GM18517 (cell line): ENCODE measurements at regions not wholly inside any gene's neighbourhood (a gene's known extent, or its start where the extent isn't known, plus 50 kb on each side); places are given as distances from the start of the nearest gene placed in this dataset.
"Not testable (repeated sequence)": the region's sequence is repeated elsewhere in the genome, so short reads cannot be mapped to it uniquely, and the experiment has no call there.

ENCODE experiments used
- ATAC-seq: cut with Tn5 transposase; IDR thresholded peaks from one replicate; pipeline ENCODE4 v1.9.1; 2021; ENCODE audit warnings: mild to moderate bottlenecking, moderate library complexity; ENCODE audit not compliant: unreplicated experiment

DNA sequence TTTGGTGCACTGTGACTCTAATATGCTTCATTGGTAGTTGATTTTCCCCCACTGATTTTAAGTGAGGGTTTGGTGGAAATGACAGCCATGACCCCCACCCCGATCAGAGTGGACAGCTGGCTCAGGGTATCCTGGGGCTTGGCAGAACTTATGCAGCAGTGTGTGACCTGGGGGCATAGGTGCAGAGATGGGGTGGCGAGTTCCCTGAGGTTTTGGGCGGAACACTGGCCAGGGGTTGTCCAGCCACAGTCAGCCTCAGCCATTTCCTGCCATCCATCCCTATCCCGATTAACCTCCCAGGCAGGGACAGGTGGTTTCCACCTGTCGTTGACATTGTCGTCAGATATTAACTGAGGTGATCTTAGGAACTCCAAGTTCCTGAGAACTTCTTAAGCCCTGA is 155.8 kb upstream of the CHST15 start:
- ATAC-seq: no peak

DNA sequence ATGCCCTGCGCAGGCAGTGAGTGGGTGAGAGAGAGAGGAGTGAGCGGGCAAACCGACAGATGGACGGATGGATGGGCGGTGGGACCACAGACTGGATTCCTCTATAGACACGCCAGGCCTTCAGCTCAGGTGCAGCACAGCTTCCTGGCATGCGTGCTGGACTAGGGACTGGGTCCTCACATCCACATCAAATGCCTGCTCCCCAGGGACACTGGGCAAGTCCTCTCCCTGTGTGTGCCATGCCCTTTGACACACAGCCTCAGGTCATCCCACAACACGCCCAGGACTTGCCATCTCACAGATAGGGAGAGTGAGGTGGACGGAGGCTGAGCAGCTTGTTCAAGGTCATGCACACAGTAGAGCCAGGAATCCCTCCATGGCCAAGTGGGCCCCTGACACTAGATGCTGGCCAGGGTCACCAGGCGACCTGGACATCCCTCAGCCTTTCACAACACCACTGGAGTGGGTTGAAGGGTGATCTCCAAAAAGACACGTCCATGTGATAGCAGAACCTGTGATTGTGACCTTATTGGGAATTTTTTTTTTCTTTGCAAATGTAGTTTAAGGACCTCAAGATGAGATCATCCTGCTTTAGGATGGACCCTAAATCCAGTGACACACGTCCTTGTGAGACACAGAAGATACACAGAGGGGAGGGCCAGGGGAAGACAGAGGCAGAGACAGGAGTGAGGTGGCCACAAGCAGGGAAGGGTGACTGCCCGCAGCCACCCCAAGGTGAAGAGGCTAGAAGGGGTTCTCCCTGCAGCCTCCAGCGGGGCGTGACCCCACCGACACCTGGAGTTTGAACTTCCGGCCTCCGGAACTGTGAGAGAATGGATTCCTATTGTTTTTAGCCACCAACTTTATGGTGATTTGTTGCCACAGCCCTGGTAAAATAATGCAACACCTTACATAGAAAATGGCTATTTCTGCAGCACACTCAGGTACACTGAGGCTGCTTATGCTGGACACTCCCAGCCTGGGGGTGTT is 155.0 kb upstream of the CHST15 start:
- no peak for ATAC-seq

DNA sequence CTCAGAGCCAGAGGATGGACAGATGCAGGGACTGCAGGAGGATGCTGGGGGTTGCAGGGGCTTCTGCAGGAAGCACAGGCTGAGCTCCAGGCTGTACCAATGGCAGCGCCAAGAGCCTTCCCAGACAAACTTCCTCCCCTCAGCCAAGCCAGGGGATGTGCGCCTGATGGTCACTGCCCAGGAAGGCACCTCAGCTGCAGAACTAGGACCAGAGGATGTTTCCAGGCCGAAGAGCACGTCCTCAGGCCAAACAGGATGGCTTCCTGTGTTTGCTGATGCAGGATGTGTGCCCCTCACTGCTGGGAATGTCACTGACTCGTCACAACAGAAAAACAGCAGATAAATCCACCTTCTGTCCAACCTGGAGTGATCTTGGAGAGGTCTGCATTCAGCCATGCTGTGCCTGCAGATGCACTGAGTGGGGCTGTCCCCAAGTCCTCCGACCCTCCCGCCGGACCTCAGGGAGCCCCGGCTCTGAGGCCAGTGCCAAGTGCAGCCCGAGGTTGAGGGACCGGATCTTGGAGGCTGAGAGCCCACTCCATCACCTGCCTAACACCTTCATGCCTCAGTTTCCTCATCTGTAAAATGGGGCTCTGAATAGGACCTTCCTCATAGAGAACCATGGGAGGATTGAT is 152.5 kb upstream of the CHST15 start:
- no peak for ATAC-seq

GRCh38 chr10:124245191-124245590 is 151.8 kb upstream of the CHST15 start:
- no peak for ATAC-seq

DNA sequence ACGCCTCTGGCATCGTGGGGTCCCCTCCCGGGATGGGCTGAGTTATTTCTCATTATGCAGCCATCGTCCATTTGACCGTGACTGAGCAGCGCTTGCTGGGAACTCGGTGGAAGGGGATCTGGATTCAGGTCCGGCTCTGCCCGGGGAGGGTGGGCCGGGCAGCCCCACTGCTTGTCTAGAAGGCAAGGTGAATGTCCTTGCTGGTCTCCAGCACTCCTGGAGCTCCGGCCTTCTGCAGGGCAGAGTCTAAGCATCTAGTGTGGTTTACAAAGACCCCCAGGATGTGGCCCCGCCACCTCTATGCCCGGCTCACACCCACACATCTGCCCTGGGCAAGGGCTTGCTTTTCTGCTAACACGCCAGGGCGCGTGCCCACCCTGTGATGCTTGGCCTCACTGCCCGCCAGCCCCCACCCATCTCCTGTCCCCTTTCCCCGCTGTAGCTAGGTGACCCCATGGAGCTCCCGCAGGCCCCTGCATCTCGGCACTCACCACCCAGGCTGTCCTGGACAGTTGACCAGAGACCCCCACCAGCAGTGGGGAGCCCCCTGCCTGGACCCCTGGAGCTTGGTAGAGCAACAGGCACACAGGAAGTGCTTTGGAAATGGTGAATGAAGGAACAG is 151.0 kb upstream of the CHST15 start:
- no peak for ATAC-seq

DNA sequence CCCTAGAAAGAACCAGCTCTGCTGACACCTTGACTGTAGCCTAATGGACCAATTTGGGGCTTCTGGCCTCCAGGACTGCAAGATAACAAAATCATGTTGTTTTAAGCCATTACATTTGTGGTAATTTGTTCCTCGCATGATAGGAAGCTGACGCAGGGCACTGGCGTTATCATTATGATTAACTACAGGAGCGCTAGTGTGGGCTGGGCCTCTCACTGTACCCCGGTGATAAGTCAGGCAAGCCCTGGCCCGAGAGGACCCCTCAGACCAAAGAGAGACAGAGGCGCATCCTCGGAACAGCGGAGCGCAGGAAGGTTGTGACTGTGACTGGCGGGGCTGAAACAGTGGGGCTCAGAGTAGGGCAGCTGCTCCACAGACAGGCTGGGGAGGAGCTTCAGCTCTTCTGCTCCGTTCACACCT is 150.3 kb upstream of the CHST15 start:
- no peak for ATAC-seq

DNA sequence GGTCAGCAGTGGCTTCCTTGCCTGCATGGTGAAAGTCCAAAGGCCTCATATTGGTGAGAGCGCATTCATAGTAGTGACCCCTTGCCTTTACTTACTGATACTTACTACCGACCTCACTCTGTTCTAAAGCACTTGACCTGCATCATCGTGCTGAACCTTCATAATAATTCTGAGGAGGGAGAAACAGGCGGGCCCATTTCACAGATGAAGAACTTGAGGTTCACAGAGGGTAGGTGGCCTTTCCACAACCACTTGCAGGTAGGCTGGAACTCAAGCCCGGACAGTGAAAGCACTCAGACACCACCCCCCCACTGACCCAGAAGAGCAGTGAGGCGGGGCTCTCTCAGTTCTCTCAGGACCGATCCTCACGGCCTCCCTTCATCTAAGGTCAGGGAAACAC is 149.4 kb upstream of the CHST15 start:
- no peak for ATAC-seq

GRCh38 chr10:124242365-124242764 is 149.0 kb upstream of the CHST15 start:
- no peak for ATAC-seq

DNA sequence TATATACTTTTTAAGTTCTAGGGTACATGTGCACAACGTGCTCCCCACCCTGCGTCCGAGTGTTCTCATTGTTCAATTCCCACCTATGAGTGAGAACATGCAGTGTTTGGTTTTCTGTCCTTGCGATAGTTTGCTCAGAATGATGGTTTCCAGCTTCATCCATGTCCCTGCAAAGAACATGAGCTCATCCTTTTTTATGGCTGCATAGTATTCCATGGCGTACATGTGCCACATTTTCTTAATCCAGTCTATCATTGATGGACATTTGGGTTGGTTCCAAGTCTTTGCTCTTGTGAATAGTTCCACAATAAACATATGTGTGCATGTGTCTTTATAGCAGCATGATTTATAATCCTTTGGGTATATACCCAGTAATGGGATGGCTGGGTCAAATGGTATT is 148.1 kb upstream of the CHST15 start:
- ATAC-seq: not testable (repeated sequence)

GRCh38 chr10:124240839-124241291 is 147.5 kb upstream of the CHST15 start:
- no peak for ATAC-seq

- ATAC-seq: no peak
These were observed 146.3 kb upstream of the CHST15 start for GRCh38 chr10:124239696-124240095.

DNA sequence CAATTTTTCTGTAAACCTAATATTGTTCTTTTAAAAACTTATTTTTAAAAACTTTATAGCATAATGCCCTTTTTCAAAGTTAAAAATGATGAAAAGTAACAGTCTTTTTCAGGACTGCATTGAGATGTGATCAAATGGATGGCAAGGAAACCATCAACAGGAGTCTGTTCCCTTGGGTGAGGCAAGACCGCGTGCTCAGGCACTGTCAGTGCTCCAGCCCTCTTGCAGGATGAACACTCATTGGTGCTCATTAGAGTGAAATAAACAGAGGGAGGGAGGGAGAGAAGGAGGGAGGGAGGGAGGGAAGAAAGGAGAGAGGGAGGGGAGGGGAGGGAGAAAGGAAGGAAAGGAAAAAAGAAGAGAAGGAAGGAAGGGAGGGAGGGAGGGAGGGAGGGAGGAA is 145.7 kb upstream of the CHST15 start:
- no peak for ATAC-seq

DNA sequence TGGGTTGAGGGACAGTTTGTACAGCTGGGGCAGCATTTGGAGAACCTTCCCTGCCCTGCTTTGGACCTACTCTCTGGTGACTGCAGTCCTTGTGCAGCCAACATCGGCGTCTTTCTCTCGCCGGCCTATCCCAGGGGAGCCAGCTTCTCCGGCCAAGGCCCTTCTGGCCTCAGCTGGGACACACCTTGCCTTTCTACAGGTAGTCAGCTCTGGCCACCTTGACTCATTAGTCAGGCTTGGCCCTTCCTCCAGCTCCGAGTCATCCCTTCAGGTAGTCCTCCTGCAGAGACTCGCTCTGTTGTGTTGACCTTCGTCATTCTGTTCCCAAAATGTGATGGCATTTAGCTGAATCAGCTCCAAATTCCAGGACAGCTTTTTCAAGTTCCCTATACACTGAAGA is 145.0 kb upstream of the CHST15 start:
- no peak for ATAC-seq

DNA sequence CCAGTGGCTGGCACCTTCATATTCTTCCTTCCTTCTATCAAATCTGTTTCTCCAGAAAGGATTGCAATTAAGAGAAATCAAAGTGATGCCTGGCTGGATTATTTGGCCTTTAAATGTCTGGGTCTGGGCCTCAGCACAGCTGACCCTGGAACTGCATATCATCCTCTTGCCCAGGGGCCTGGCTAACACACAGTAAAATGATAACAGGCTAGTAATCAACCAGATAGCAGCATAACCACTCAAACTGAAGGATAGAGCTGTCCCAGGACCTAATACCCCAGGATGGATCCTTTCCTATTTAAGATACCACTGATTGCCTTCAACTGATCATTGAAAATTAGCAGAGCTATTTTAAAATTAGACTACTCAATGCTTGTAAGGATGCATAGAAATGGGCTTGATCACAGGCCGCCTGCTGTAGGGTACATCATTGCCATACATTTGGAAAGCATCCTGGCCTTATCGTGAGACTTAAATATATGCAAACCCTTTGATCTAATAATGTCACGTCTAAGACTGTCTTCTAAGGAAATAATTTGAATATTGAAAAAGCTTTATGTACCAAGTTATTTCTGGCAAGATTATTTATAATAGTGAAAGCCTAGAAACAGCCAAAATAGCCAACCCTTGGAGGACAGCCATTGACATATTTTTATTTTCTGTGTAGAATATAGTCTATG is 144.0 kb upstream of the CHST15 start:
- no peak for ATAC-seq

GRCh38 chr10:124236816-124237215 is 143.4 kb upstream of the CHST15 start:
- ATAC-seq: no peak

GRCh38 chr10:124236136-124236535 is 142.7 kb upstream of the CHST15 start:
- ATAC-seq: no peak

DNA sequence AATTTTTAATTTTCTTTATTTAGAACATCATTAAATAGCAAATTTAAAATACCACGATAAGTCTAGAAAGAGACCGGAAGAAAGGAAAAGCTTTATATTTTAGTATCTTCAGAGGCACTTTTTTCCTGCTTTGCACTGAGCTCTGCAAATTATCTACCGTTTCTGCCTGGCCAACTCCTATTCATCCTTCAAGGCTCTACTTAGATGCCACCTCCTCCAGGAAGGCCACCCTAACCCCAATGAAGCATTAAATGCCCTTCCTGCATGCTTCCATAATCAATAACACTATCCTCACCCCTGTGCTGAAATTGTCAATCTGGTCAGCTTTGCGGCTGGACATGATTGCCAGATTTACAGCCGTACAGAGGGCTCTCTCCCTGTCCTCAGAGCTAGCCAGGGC is 141.8 kb upstream of the CHST15 start:
- ATAC-seq: no peak

DNA sequence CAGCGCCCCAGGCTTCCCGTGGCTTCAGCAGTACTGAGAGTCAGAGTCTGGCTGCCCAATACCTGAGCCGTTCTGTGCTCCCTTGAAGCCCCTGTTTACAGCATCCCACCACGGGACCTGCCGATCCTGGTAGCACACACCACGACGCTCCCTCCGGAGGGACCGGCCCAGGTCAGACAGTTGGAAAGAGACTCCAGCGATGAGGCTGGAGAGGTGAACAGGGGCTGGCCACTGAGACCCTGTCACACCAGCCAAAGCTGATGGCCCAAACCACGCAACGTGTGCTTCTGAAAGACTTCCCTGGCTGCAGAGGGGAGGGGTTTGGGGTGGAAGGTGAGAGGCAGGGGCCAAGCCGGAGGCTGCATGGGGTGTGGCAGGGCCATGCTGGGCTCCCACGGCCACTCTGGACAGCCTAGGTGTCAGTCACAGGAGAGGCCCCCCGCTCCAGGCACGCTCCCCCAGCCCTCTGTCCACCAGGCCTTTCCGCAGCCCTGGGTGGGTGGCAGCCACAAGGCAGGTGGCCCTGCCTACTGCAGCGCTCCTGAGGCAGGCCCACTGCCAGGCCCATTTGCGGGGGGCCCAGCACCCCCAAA is 140.2 kb upstream of the CHST15 start:
- no peak for ATAC-seq

- no peak for ATAC-seq
These were observed 139.5 kb upstream of the CHST15 start for GRCh38 chr10:124232686-124233545.
